Adipose tissue (tissue), 3 donors: ENCODE measurements at regions not wholly inside any gene's neighbourhood (a gene's known extent, or its start where the extent isn't known, plus 50 kb on each side); places are given as distances from the start of the nearest gene placed in this dataset.

Experiments
- H3K27ac ChIP-seq: one replicate; pipeline ENCODE4 v1.5.1; 2013; ENCODE audit warnings: low read depth, low read length
- WGBS, 3 donors: extraction: QIAGEN DNeasy Blood & Tissue Kit; methylation state at CpG; one replicate each; pipeline ENCODE4 v1.1.7; 2013; 5-methylcytosine and 5-hydroxymethylcytosine counted together
- donor health status: healthy with polysubstance abuse.
- donor health status: Bipolar disorder and iron deficiency.
- donor health status: healthy.

- WGBS, 3 donors = 68 to 85% (median 73%) methylated on average over 36 of the region's 36 CpGs
These were observed 50.4 kb upstream of the CIBAR2 start for GRCh38 chr16:85162478-85163277.

GRCh38 chr16:85163278-85164112 lies 51.2 kb upstream of the CIBAR2 start:
- WGBS, 3 donors = 84 to 91% (median 90%) methylated on average over 22 of the region's 22 CpGs
- no peak overlapping the region for H3K27ac ChIP-seq

More at GRCh38 chr16:85162478-85163277, 50.4 kb upstream of the CIBAR2 start:
- H3K27ac ChIP-seq = no peak overlapping the region

- no peak overlapping the region for H3K27ac ChIP-seq
- WGBS, 3 donors = 84 to 93% (median 85%) methylated on average over 3 of the region's 3 CpGs
These were observed 52.2 kb upstream of the CIBAR2 start for GRCh38 chr16:85164431-85164830.

- 64 to 80% (median 69%) methylated on average over 12 of the region's 12 CpGs for WGBS, 3 donors
- H3K27ac ChIP-seq = no peak overlapping the region
These were observed 52.7 kb upstream of the CIBAR2 start for GRCh38 chr16:85164838-85165516.

GRCh38 chr16:85165781-85166180 lies 53.5 kb upstream of the CIBAR2 start:
- 84 to 89% (median 87%) methylated on average over 7 of the region's 7 CpGs for WGBS, 3 donors
- H3K27ac ChIP-seq = no peak overlapping the region

- no peak overlapping the region for H3K27ac ChIP-seq
- WGBS, 3 donors = 64 to 81% (median 70%) methylated on average over 7 of the region's 7 CpGs
These were observed 54.0 kb upstream of the CIBAR2 start for GRCh38 chr16:85166281-85166680.

- no peak overlapping the region for H3K27ac ChIP-seq
- WGBS, 3 donors = 38 to 91% (median 85%) methylated on average over 22 of the region's 22 CpGs
These were observed 54.7 kb upstream of the CIBAR2 start for GRCh38 chr16:85166699-85167588.

- 71 to 81% (median 73%) methylated on average over 22 of the region's 22 CpGs for WGBS, 3 donors
- no peak overlapping the region for H3K27ac ChIP-seq
These were observed 55.6 kb upstream of the CIBAR2 start for GRCh38 chr16:85167589-85168537.

- no peak overlapping the region for H3K27ac ChIP-seq
- WGBS, 3 donors = 9 to 44% (median 17%) methylated on average over 9 to 41 of the region's 54 CpGs
These were observed 56.5 kb upstream of the CIBAR2 start for GRCh38 chr16:85168732-85169256.

- no peak overlapping the region for H3K27ac ChIP-seq
- WGBS, 3 donors = 0 to 1% (median 1%) methylated on average over 56 to 124 of the region's 125 CpGs
These were observed 57.2 kb upstream of the CIBAR2 start for GRCh38 chr16:85169333-85170065.

GRCh38 chr16:85170066-85170491 lies 57.8 kb upstream of the CIBAR2 start:
- no peak overlapping the region for H3K27ac ChIP-seq
- WGBS, 3 donors = 17 to 28% (median 26%) methylated on average over 30 to 38 of the region's 38 CpGs

- H3K27ac ChIP-seq = no peak overlapping the region
- WGBS, 3 donors = 76 to 82% (median 78%) methylated on average over 19 to 23 of the region's 23 CpGs
These were observed 58.3 kb upstream of the CIBAR2 start for GRCh38 chr16:85170590-85171003.

GRCh38 chr16:85171004-85171758 lies 58.9 kb upstream of the CIBAR2 start:
- no peak overlapping the region for H3K27ac ChIP-seq
- 89 to 91% (median 91%) methylated on average over 40 to 44 of the region's 44 CpGs for WGBS, 3 donors

GRCh38 chr16:85171759-85172454 lies 59.6 kb upstream of the CIBAR2 start:
- 44 to 45% (median 45%) methylated on average over 21 of the region's 21 CpGs for WGBS, 3 donors
- no peak overlapping the region for H3K27ac ChIP-seq
